ENCODE measurements at regions not wholly inside any gene's neighbourhood (a gene's known extent, or its start where the extent isn't known, plus 50 kb on each side); places are given as distances from the start of the nearest gene placed in this dataset.

DNA sequence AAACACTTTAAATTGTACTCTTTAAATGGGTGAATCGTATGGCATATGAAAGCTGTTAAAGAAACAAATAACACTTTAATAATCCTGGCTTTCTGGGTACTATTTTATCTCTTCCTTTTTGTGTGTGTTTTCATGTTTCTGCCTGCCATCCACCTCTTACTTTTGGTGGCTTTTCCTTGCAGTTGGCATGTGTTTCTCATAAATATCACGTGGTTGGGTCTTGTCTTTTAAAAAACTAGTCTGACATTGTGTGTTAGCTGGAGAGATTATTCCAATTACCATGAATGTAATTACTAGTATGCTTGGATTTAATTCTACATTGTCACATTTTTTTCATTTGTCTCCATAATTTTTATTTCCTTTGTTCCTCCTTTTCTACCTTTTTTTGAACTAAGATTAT lies 262.9 kb upstream of the B3GAT1 start:
- H4K20me1 ChIP-seq (ENCODE audit: insufficient read depth, low read length) = no peaks in the 10 kb centered on the region
- no peaks in the 10 kb centered on the region for H3F3A ChIP-seq (ENCODE audit: insufficient read depth, low read length)
- no peak for TF ChIP-seq EZH2 (IDR thresholded peaks at IDR 0.05; ENCODE audit: borderline replicate concordance, low read length)
- TF ChIP-seq, protein P1, sequence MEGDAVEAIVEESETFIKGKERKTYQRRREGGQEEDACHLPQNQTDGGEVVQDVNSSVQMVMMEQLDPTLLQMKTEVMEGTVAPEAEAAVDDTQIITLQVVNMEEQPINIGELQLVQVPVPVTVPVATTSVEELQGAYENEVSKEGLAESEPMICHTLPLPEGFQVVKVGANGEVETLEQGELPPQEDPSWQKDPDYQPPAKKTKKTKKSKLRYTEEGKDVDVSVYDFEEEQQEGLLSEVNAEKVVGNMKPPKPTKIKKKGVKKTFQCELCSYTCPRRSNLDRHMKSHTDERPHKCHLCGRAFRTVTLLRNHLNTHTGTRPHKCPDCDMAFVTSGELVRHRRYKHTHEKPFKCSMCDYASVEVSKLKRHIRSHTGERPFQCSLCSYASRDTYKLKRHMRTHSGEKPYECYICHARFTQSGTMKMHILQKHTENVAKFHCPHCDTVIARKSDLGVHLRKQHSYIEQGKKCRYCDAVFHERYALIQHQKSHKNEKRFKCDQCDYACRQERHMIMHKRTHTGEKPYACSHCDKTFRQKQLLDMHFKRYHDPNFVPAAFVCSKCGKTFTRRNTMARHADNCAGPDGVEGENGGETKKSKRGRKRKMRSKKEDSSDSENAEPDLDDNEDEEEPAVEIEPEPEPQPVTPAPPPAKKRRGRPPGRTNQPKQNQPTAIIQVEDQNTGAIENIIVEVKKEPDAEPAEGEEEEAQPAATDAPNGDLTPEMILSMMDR (IDR thresholded peaks at IDR 0.05; ENCODE audit: low read length) = no peak
- no peaks in the 10 kb centered on the region for H3K4me1 ChIP-seq (ENCODE audit: insufficient read depth, low read length, severe bottlenecking)
- no peak overlapping the region for H3K4me3 ChIP-seq (ENCODE audit: low read depth, low read length, poor library complexity, severe bottlenecking)
- no peak overlapping the region for H3K4me2 ChIP-seq (ENCODE audit: low read length)
- no peaks in the 10 kb centered on the region for H3K27me3 ChIP-seq (ENCODE audit: insufficient read depth, low read length)
- no peaks in the 10 kb centered on the region for H3K9me3 ChIP-seq (ENCODE audit: low read length)
- no peak overlapping the region for H3K9ac ChIP-seq (ENCODE audit: low read length)
- H3K79me2 ChIP-seq (ENCODE audit: insufficient read depth, low read length) = no peaks in the 10 kb centered on the region
- H3K36me3 ChIP-seq (ENCODE audit: insufficient read depth, low read length) = no peaks in the 10 kb centered on the region
- H3K27ac ChIP-seq (ENCODE audit: low read depth, low read length, poor library complexity, severe bottlenecking) = no peak overlapping the region
- no peak overlapping the region for H2AFZ ChIP-seq (ENCODE audit: low read length)
- H3K9me2 ChIP-seq (ENCODE audit: low read depth, low read length) = no peaks in the 10 kb centered on the region

DNA sequence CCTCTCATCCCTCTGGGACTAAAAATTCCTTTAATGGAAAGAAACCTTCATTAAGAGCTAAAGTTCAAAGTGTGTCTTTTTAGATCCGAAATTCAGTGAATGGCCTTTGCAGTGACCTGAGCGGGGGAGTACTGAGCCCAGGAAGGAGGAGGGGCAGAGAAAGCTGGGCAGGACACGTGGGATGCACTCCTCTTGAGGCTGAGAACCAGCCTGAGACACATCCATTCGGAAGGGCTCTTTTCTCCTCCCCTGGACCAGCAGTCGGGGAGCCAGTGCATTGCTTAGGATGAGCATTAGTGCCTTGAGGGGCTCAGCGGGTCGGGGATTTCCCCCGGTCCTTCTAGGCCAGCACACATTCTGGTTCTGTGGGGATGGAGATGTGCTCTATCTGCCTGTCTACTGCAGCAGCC lies 258.9 kb upstream of the B3GAT1 start:
- no peaks in the 10 kb centered on the region for H3F3A ChIP-seq (ENCODE audit: insufficient read depth, low read length)
- H3K4me2 ChIP-seq (ENCODE audit: low read length) = no peak overlapping the region
- no peaks in the 10 kb centered on the region for H3K79me2 ChIP-seq (ENCODE audit: insufficient read depth, low read length)
- no peak overlapping the region for H3K9ac ChIP-seq (ENCODE audit: low read length)
- H3K27ac ChIP-seq (ENCODE audit: low read depth, low read length, poor library complexity, severe bottlenecking) = no peak overlapping the region
- H3K9me3 ChIP-seq (ENCODE audit: low read length) = no peaks in the 10 kb centered on the region
- no peaks in the 10 kb centered on the region for H3K36me3 ChIP-seq (ENCODE audit: insufficient read depth, low read length)
- no peak overlapping the region for H2AFZ ChIP-seq (ENCODE audit: low read length)
- no peaks in the 10 kb centered on the region for H4K20me1 ChIP-seq (ENCODE audit: insufficient read depth, low read length)
- no peaks in the 10 kb centered on the region for H3K9me2 ChIP-seq (ENCODE audit: low read depth, low read length)
- H3K4me1 ChIP-seq (ENCODE audit: insufficient read depth, low read length, severe bottlenecking) = no peaks in the 10 kb centered on the region
- H3K27me3 ChIP-seq (ENCODE audit: insufficient read depth, low read length) = no peaks in the 10 kb centered on the region
- H3K4me3 ChIP-seq (ENCODE audit: low read depth, low read length, poor library complexity, severe bottlenecking) = no peak overlapping the region
- TF ChIP-seq, protein P1 (IDR thresholded peaks at IDR 0.05; ENCODE audit: low read length) = no peak

DNA sequence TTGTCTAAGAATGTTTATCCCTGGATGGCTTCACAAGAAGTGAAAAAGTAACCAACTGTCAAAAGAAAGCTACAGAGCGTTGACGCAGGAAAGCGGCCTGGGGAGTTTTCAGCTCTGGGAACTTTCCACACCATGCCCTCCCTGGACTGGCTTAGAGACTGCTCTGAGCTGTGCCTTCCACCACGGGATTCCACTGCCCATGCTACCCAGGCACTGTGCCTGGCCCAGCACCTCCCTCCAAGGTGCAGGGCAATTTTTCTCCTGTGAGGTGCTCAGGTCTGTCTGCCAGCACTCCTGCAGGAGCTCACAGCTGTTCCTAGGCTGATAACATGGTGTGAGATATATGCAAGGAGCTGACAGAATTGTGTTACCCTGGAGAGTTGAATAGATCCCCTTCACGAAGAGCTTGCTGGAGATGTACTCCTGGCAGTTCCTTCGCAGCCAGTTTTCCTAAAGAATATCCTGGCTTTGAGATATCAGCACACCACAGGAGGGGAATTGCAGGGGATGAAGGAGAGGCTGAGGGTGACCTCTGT lies 258.3 kb upstream of the B3GAT1 start:
- Histone ChIP-seq H3K9me3 (ENCODE audit: low read length) (no peaks in the 10 kb centered on the region), H3K9me2 (ENCODE audit: low read depth, low read length) (no peaks in the 10 kb centered on the region), H3K4me2 (ENCODE audit: low read length) (no peak overlapping the region), H3K9ac (ENCODE audit: low read length) (no peak overlapping the region), H3K4me1 (ENCODE audit: insufficient read depth, low read length, severe bottlenecking) (no peaks in the 10 kb centered on the region), H3K4me3 (ENCODE audit: low read depth, low read length, poor library complexity, severe bottlenecking) (no peak overlapping the region), H3K36me3 (ENCODE audit: insufficient read depth, low read length) (no peaks in the 10 kb centered on the region), H3F3A (ENCODE audit: insufficient read depth, low read length) (no peaks in the 10 kb centered on the region), H2AFZ (ENCODE audit: low read length) (no peak overlapping the region), H3K27ac (ENCODE audit: low read depth, low read length, poor library complexity, severe bottlenecking) (no peak overlapping the region), H3K27me3 (ENCODE audit: insufficient read depth, low read length) (no peaks in the 10 kb centered on the region), H4K20me1 (ENCODE audit: insufficient read depth, low read length) (no peaks in the 10 kb centered on the region), H3K79me2 (ENCODE audit: insufficient read depth, low read length) (no peaks in the 10 kb centered on the region)
- no peak for TF ChIP-seq EZH2 (IDR thresholded peaks at IDR 0.05; ENCODE audit: borderline replicate concordance, low read length)
- TF ChIP-seq, protein P1 (IDR thresholded peaks at IDR 0.05; ENCODE audit: low read length) = no peak

Data from OCI-LY1 (cell line).